SU-DHL-6 (cell line): ENCODE measurements at regions not wholly inside any gene's neighbourhood (a gene's known extent, or its start where the extent isn't known, plus 50 kb on each side); places are given as distances from the start of the nearest gene placed in this dataset.

Experiments
- EZH2phosphoT487 ChIP-seq: fragments of 200-600 bp; sonication (generic), shearing (Covaris generic); conservative IDR thresholded peaks from 2 replicates; pipeline ENCODE4 v1.6.1; 2018; ENCODE audit warnings: mild to moderate bottlenecking, antibody characterized with exemption, low read length, moderate library complexity, mixed read lengths
- TF ChIP-seq, protein P1 (sequence below): fragments of 200-600 bp; sonication (generic); IDR thresholded peaks from one replicate; pipeline ENCODE4 v1.5.1; 2017; ENCODE audit warnings: antibody characterized with exemption, mild to moderate bottlenecking, low read length, moderate library complexity; ENCODE audit not compliant: insufficient read depth, poor library complexity, severe bottlenecking

GRCh38 chr6:132927713-132928112 is 113.3 kb downstream of the RPS12 start:
- TF ChIP-seq, protein P1, sequence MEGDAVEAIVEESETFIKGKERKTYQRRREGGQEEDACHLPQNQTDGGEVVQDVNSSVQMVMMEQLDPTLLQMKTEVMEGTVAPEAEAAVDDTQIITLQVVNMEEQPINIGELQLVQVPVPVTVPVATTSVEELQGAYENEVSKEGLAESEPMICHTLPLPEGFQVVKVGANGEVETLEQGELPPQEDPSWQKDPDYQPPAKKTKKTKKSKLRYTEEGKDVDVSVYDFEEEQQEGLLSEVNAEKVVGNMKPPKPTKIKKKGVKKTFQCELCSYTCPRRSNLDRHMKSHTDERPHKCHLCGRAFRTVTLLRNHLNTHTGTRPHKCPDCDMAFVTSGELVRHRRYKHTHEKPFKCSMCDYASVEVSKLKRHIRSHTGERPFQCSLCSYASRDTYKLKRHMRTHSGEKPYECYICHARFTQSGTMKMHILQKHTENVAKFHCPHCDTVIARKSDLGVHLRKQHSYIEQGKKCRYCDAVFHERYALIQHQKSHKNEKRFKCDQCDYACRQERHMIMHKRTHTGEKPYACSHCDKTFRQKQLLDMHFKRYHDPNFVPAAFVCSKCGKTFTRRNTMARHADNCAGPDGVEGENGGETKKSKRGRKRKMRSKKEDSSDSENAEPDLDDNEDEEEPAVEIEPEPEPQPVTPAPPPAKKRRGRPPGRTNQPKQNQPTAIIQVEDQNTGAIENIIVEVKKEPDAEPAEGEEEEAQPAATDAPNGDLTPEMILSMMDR, result no peak
- TF ChIP-seq EZH2phosphoT487, result no peak
